ENCODE measurements at regions not wholly inside any gene's neighbourhood (a gene's known extent, or its start where the extent isn't known, plus 50 kb on each side); places are given as distances from the start of the nearest gene placed in this dataset. TPM values are rescaled to one million over a fixed set of nuclear protein-coding genes. Genes with fewer than 3 reads are reported as not detected.
"Not testable (repeated sequence)": the region's sequence is repeated elsewhere in the genome, so short reads cannot be mapped to it uniquely, and the experiment has no call there.

- not testable (repeated sequence) for DNase-seq
Observed at GRCh38 chr10:42187501-42188195, 450.7 kb downstream of the ZNF33B start.

- DNase-seq, result peak; percentile 34
Observed at GRCh38 chr10:42177793-42178689, 460.3 kb downstream of the ZNF33B start.

DNA sequence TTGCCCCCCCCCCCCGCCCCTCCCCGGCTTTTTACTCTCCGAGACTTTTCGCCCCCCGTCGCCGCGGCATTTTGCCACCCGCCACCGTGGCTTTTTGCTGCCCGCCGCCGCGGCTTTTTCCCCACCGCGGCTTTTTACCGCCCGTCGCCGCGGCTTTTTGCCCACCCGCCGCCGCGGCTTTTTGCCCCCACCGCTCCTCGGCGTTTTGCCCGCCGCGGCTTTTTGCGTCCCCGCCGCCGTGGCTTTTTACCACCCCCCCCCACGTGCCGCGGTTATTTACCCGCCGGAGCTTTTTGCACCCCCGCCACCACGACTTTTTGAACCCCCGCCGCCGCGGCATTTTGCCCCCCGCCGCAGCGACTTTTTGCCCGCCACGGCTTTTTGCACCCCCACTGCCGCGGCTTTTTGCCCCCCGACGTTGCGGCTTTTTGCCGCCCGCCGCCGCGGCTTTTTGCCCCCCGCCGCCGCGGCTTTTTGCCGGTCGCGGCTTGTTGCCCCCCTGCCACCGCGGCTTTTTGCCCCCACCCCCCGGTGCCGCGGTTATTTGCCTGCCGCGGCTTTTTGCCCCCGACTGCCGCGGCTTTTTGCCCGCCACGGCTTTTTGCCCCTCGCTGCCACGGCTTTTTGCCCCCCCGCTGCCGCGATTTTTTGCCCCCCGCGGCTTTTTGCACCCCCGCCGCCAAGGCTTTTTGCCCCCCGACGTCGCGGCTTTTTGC is 461.1 kb downstream of the ZNF33B start:
- DNase-seq, result no peak

- DNase-seq, result no peak
Observed at GRCh38 chr10:42150428-42151061, 487.8 kb downstream of the ZNF33B start.

DNA sequence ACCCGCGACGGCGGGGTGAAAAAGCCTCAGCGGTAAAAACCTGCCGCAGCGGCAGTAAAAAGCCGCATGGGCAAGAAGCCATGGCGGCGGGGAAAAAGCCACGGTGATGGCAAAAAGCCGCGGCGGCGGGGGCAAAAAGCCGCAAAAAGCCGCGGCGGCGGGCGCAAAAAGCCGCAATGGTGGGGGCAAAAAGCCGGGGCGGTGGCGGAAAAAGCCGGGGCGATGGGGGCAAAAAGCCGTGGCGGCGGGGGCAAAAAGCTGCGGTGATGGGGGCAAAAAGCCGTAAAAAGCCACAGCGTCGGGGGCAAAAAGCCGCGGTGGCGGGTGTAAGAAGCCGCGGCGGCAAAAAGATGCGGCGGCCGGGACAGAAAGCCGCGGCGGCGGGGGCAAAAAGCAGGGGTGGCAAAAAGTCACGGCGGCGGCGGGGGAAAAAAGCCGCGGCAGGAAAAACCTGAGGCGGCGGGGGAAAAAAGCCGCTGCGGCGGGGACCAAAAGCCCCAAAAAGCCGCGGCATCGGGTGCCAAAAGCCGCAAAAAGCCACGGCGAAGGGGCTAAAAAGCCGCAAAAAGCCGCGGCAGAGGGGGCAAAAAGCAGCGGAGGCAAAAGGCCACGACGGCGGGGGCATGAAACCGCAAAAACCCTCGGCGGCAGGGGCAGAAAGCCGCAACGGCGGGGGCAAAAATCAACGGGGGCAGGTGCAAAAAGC is 488.5 kb downstream of the ZNF33B start:
- DNase-seq, result no peak

- DNase-seq, result no peak
Observed at GRCh38 chr10:42149027-42149700, 489.2 kb downstream of the ZNF33B start.

- not testable (repeated sequence) for DNase-seq
Observed at GRCh38 chr10:42146165-42146564, 492.2 kb downstream of the ZNF33B start.

DNA sequence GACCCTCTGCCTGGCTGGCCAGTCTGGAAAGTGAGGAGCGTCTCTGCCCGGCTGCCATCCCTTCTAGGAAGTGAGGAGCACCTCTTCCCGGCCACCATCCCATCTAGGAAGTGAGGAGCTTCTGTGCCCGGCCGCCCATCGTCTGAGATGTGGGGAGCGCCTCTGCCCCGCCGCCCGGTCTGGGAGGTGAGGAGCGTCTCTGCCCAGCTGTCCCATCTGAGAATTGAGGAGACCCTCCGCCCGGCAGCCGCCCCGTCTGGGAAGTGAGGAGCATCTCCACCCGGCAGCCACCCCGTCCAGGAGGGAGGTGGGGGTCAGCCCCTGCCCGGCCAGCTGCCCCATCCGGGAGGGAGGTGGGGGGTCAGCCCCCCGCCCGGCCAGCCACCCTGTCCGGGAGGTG is 500.3 kb downstream of the ZNF33B start:
- not testable (repeated sequence) for DNase-seq

DNA sequence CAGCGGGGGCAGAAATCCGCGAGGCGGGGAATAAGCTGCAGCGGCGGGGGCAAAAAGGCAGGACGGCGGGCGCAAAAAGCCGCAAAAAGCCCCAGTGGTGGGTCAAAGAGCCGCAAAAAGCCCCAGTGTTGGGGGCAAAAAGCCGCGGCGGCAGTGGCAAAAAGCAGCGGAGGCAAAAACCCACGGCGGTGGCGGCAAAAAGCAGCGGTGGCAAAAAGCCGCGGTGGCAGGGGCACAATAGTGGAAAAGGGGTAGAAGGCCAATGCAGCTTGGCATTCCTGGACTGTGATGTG is 525.3 kb downstream of the ZNF33B start:
- no peak for DNase-seq

GRCh38 chr10:42112331-42113157 is 525.8 kb downstream of the ZNF33B start:
- no peak for DNase-seq

DNA sequence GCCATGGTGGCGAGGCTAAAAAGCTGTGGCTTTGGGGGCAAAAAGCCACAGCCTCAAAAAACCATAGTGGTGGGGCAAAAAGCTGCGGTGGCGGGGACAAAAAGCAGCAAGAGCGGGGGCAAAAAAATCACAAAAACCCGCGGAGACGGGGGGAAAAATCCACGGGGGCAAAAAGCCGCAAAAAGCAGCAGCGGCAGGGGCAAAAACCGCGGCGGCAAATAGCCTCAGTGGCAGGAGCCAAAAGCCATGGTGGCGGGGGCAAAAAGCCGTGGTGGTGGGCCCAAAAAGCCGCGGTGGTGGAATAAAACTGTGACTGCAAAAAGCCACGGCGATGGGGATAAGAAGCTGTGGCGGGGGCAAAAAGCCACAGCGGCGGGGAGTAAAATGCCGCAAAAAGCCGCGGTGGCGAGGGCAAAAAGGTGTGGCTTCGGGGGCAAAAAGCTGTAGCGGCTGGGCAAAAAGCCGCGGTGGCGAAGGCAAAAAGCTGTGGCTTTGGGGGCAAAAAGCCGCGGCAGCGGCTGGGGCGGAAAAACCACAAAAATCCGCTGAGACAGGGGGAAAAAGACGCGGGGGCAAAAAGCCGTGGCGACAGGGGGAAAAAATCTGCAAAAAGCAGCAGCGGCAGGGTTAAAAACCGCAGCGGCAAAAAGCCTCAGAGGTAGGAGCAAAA is 526.6 kb downstream of the ZNF33B start:
- DNase-seq, result no peak

- no peak for DNase-seq
Observed at GRCh38 chr10:42111076-42111475, 527.3 kb downstream of the ZNF33B start.

Small RNA genes lying in the stretch of these regions (small RNA-seq; reads per million reads assigned to genes)
- gene KSR1P1 (ENCODE audit: low replicate concordance), result not detected
